Astrocyte (in vitro differentiated cells and primary cell): ENCODE measurements at regions not wholly inside any gene's neighbourhood (a gene's known extent, or its start where the extent isn't known, plus 50 kb on each side); places are given as distances from the start of the nearest gene placed in this dataset.

Source experiments
- DNase-seq: peaks from one replicate; pipeline ENCODE4 v3.0.0-alpha.2; 2010; ENCODE audit warnings: low read depth
- FAIRE-seq: peaks from 2 replicates; lab custom pipeline; 2011; peaks lifted over from hg19 to GRCh38; lab: Jason Lieb, UNC
- H2AFZ ChIP-seq: 2 replicates; pipeline ENCODE4 v1.6.0; 2012; ENCODE audit warnings: low read depth, low read length, inconsistent platforms
- H3K27ac ChIP-seq: 2 replicates; pipeline ENCODE4 v1.5.1; 2011; ENCODE audit warnings: low read depth, low read length, inconsistent platforms
- H3K27me3 ChIP-seq: 2 replicates; pipeline ENCODE4 v1.6.0; 2011; ENCODE audit warnings: low read length, inconsistent platforms; ENCODE audit not compliant: insufficient read depth
- H3K36me3 ChIP-seq: 2 replicates; pipeline ENCODE4 v1.5.1; 2011; ENCODE audit warnings: low read length, inconsistent platforms; ENCODE audit not compliant: insufficient read depth
- H3K4me1 ChIP-seq: 2 replicates; pipeline ENCODE4 v1.5.1; 2011; ENCODE audit warnings: low read length, inconsistent platforms; ENCODE audit not compliant: insufficient read depth
- H3K4me2 ChIP-seq: 2 replicates; pipeline ENCODE4 v1.6.0; 2012; ENCODE audit warnings: low read length, inconsistent platforms
- H3K4me3 ChIP-seq: 2 replicates; pipeline ENCODE4 v1.5.1; 2011; ENCODE audit warnings: low read depth, mild to moderate bottlenecking, low read length, inconsistent platforms; ENCODE audit not compliant: insufficient read depth
- H3K79me2 ChIP-seq: 2 replicates; pipeline ENCODE4 v1.6.0; 2012; ENCODE audit warnings: mild to moderate bottlenecking, low read length, inconsistent platforms; ENCODE audit not compliant: insufficient read depth
- H3K9ac ChIP-seq: 2 replicates; pipeline ENCODE4 v1.6.0; 2012; ENCODE audit warnings: mild to moderate bottlenecking, low read length, inconsistent platforms
- H3K9me3 ChIP-seq: 2 replicates; pipeline ENCODE4 v1.5.1; 2012; ENCODE audit warnings: low read depth, mild to moderate bottlenecking, low read length, inconsistent platforms; ENCODE audit not compliant: insufficient read depth
- H4K20me1 ChIP-seq: 2 replicates; pipeline ENCODE4 v1.6.0; 2012; ENCODE audit warnings: low read length, inconsistent platforms; ENCODE audit not compliant: insufficient read depth
- H3K27ac Mint-ChIP-seq: one replicate; pipeline ENCODE4 v1.8.0; 2021; ENCODE audit warnings: mild to moderate bottlenecking, mixed read lengths; ENCODE audit not compliant: unreplicated experiment
- H3K27me3 Mint-ChIP-seq: one replicate; pipeline ENCODE4 v1.8.0; 2021; ENCODE audit warnings: low read depth, mixed read lengths; ENCODE audit not compliant: unreplicated experiment
- H3K36me3 Mint-ChIP-seq: one replicate; pipeline ENCODE4 v1.8.0; 2021; ENCODE audit warnings: low read depth, mixed read lengths; ENCODE audit not compliant: unreplicated experiment
- H3K4me1 Mint-ChIP-seq: one replicate; pipeline ENCODE4 v1.8.0; 2021; ENCODE audit warnings: low read depth, mixed read lengths; ENCODE audit not compliant: unreplicated experiment
- H3K4me3 Mint-ChIP-seq: one replicate; pipeline ENCODE4 v1.8.0; 2021; ENCODE audit warnings: mild to moderate bottlenecking, moderate library complexity, mixed read lengths; ENCODE audit not compliant: unreplicated experiment
- H3K9me3 Mint-ChIP-seq: one replicate; pipeline ENCODE4 v1.8.0; 2021; ENCODE audit warnings: mild to moderate bottlenecking, mixed read lengths; ENCODE audit not compliant: unreplicated experiment
- CTCF ChIP-seq: IDR thresholded peaks from 2 replicates; pipeline ENCODE4 v1.5.1; 2011; ENCODE audit warnings: low read depth, mild to moderate bottlenecking, inconsistent platforms, low read length, moderate library complexity; ENCODE audit not compliant: insufficient read depth
- EZH2 ChIP-seq: IDR thresholded peaks from 2 replicates; pipeline ENCODE4 v1.6.1; 2012; ENCODE audit warnings: mild to moderate bottlenecking, low read length, inconsistent platforms; ENCODE audit not compliant: insufficient read depth

- TF ChIP-seq CTCF (no peak), EZH2 (no peak)
- FAIRE-seq, result no peak
- peaks cover 8% of the 10 kb centered on the region for H3K27me3 Mint-ChIP-seq
Measured at GRCh38 chr9:81259896-81260295, 429.5 kb downstream of the TLE1 start.

GRCh38 chr9:81256368-81256767 is 433.0 kb downstream of the TLE1 start:
- Mint-ChIP-seq H3K27me3 (peaks cover 10% of the 10 kb centered on the region), H3K27ac (no peak overlapping the region), H3K4me1 (no peaks in the 10 kb centered on the region), H3K36me3 (no peaks in the 10 kb centered on the region), H3K4me3 (no peak overlapping the region), H3K9me3 (peaks cover 6% of the 10 kb centered on the region)
- H2AFZ ChIP-seq, result no peak overlapping the region
- no peak overlapping the region for H3K27ac ChIP-seq
- FAIRE-seq, result no peak
- no peak for DNase-seq
- no peak overlapping the region for H3K4me3 ChIP-seq
- peaks cover 7% of the 10 kb centered on the region for H3K27me3 ChIP-seq
- H4K20me1 ChIP-seq, result no peaks in the 10 kb centered on the region
- no peaks in the 10 kb centered on the region for H3K9me3 ChIP-seq
- no peaks in the 10 kb centered on the region for H3K36me3 ChIP-seq
- H3K9ac ChIP-seq, result no peak overlapping the region
- no peak for TF ChIP-seq CTCF
- no peak for TF ChIP-seq EZH2
- H3K4me2 ChIP-seq, result no peak overlapping the region
- H3K4me1 ChIP-seq, result no peaks in the 10 kb centered on the region
- H3K79me2 ChIP-seq, result no peaks in the 10 kb centered on the region

More at GRCh38 chr9:81259896-81260295, 429.5 kb downstream of the TLE1 start:
- Histone ChIP-seq H3K4me3 (no peak overlapping the region), H3K36me3 (no peaks in the 10 kb centered on the region), H3K4me2 (no peak overlapping the region), H4K20me1 (no peaks in the 10 kb centered on the region), H3K79me2 (no peaks in the 10 kb centered on the region), H3K9ac (no peak overlapping the region), H3K27ac (no peak overlapping the region), H3K9me3 (no peaks in the 10 kb centered on the region), H2AFZ (no peak overlapping the region), H3K27me3 (peaks cover 7% of the 10 kb centered on the region), H3K4me1 (no peaks in the 10 kb centered on the region)
- Mint-ChIP-seq H3K4me1 (peaks cover 4% of the 10 kb centered on the region), H3K9me3 (peaks cover 12% of the 10 kb centered on the region), H3K27ac (no peak overlapping the region), H3K36me3 (no peaks in the 10 kb centered on the region), H3K4me3 (no peak overlapping the region)
- no peak for DNase-seq

- TF ChIP-seq EZH2 (no peak), CTCF (no peak)
- Histone ChIP-seq H3K9ac (no peak overlapping the region), H3K36me3 (no peaks in the 10 kb centered on the region), H3K4me1 (no peaks in the 10 kb centered on the region), H2AFZ (no peak overlapping the region), H4K20me1 (no peaks in the 10 kb centered on the region), H3K27ac (no peak overlapping the region), H3K4me3 (no peak overlapping the region), H3K9me3 (no peaks in the 10 kb centered on the region), H3K27me3 (no peaks in the 10 kb centered on the region), H3K79me2 (no peaks in the 10 kb centered on the region), H3K4me2 (no peak overlapping the region)
- peaks cover 2% of the 10 kb centered on the region for H3K4me1 Mint-ChIP-seq
- peaks cover 3% of the 10 kb centered on the region for H3K27me3 Mint-ChIP-seq
- H3K9me3 Mint-ChIP-seq, result no peaks in the 10 kb centered on the region
- H3K36me3 Mint-ChIP-seq, result no peaks in the 10 kb centered on the region
- H3K4me3 Mint-ChIP-seq, result no peak overlapping the region
- H3K27ac Mint-ChIP-seq, result no peak overlapping the region
- FAIRE-seq, result no peak
- DNase-seq, result no peak
Measured at GRCh38 chr9:81250606-81251005, 438.7 kb downstream of the TLE1 start.
